Left renal cortex interstitium (tissue), 4 donors: ENCODE measurements at regions not wholly inside any gene's neighbourhood (a gene's known extent, or its start where the extent isn't known, plus 50 kb on each side); places are given as distances from the start of the nearest gene placed in this dataset.

Experiments
- DNase-seq, 4 donors: peaks; one replicate each; pipeline ENCODE4 v3.0.0-alpha.2; 2013; ENCODE audit warnings: low read depth in 4 of 4, low spot score in 2 of 4, missing footprints in 1 of 4

DNA sequence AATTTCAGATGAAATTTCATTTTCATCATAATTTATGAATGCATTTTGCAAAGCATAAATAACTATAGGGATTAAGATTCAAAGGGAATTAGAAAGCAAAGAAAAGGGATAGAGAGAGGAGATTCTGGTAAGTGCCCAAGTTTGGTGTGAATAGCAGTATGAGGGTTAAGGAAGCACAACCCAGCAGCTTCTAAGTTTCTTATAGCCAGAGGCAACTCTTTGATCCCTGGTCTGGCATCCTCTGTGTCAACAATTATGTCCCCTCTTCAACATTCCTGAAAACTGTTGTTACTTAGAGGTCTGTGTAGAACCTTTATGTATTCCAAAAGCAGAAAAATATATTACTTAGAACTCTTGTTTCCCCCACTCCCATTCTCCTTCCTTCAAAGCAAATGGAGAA is 171.6 kb upstream of the SATB2 start:
- DNase-seq = no peak

DNA sequence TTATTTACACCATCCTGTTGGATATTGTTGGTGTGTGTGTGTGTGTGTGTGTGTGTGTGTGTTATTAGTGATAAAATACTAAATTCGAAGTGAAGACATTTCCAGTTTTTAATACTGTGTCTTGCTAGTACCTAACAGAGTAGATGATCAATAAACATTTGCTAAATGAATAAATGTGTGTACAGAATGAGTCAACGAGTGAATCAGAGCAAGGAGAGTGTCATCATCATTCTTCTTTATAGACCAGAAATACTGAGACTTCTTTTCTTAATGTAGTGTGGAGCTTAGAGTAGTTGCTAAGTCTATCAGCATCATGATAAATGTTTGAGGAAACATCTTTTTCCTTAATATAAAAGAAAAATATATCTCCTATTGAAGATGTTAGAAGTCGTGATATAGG is 169.7 kb upstream of the SATB2 start:
- DNase-seq = no peak

DNA sequence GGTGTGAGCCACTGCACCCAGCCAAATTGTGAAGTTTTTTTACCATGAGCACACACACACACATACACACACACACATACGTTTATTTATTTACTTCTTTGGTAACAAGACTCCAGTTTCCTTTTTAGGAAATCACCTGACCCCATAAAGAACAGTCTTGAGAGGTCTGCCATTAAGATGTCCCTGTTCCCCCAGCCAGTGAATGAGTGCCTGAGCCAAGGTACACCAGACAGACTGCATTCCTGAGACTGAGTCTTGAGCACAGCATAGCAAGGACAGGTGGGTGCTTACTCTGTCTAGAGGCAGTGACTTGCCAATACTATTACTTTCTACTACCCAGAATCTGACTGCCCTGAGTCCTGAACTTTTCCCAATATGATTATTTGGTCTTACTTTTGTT is 167.2 kb upstream of the SATB2 start:
- no peak for DNase-seq

DNA sequence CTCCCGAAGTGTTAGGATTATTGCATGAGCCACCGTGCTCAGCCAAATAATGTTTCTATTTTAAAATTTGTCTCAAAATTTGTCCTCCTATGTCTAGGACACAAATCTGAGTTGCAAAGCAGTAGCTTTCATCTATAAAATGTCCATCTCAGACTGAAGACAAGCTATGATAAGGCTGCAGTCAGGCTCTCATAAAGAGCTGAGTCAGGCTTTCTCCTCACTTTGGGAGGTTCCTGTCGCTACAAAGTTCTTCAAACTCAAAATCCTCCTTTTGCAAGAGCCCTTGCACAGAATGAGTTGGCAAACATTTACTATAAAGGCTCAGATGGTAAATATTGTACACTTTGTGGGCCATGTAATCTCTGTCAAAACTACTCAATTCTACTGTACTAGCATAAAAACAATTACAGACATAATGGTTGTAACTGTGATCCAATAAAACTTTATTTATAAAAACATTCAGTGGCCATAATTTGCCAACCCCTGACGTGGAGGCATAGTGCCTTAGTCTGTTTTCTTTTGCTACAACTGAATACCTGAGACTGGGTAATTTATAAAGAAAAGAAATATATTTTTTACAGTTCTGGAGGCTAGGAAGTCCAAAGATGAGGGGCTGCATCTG is 154.9 kb upstream of the SATB2 start:
- DNase-seq = no peak

DNA sequence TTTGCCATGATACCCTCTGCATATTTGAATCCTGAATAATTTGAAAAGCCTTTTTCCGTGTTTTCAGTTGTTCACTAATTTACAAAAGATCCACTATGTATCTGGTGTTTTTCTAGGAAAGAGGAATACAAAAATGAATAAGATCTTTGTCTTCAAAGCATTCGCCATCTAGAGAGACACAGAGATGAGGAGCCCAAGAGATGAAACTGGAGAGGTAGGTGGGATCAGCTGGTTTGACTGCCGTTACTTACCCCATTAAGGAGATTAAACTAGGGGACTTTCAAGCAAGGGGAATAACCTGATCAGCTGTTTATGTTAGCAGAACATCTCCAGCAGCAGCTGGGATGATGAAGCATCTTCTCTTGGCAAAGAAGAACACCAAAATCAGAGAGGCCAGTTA is 150.2 kb upstream of the SATB2 start:
- no peak for DNase-seq

DNA sequence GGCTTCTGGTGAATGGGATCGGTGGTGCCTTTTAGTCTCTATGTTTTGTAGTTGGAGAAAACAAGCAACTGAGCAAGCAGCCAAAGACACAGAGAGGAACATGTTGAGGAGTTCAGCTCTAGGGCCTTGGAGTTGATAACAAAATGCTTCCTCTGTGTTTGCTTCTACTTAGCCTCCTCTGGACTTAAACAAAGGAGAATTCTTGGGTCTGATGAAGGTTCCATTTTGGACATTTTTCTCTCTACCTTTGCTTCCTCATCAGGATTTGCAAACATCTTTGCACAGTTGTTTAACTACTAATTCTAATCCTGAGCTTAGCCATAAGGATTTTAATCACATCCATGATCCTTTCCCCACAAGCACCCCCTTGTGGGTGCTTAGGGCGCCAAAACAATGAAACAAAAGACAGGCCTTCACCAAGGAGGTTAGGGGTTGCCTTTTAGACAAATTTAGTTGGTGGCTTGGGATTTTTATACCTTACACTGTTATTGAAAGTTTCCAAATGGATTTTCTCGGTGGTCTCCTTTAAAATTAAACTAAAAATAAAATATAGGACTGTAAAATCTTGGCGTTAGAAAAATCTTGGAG is 148.5 kb upstream of the SATB2 start:
- no peak for DNase-seq

DNA sequence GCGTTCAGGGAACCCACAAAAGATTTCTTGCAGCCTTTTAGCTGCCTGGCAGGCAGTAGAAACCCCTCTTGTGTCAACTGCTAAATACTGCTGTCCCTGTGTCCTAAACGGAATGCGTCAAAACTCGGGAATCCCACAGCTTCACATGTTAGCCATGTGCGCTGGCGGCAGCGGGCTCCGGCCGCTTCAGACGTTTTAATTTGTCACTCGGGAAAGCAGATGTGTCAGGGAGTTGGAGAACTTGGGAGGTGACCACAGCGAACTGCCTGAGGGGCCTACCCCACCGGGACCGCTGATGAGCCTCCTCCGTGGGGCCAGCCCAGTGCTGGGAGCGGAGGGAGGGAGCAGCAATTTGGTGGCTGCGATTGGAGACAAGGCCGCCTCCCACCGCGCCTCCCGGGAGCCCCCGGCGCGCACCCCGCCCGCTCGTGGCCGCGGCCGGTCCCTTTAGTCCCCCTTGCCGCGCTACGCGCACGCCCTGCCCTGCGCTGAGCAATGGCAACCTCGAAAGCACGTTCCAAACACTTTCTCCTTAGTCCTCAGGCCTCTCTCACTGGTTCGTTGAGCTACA is 146.1 kb upstream of the SATB2 start:
- DNase-seq = no peak

DNA sequence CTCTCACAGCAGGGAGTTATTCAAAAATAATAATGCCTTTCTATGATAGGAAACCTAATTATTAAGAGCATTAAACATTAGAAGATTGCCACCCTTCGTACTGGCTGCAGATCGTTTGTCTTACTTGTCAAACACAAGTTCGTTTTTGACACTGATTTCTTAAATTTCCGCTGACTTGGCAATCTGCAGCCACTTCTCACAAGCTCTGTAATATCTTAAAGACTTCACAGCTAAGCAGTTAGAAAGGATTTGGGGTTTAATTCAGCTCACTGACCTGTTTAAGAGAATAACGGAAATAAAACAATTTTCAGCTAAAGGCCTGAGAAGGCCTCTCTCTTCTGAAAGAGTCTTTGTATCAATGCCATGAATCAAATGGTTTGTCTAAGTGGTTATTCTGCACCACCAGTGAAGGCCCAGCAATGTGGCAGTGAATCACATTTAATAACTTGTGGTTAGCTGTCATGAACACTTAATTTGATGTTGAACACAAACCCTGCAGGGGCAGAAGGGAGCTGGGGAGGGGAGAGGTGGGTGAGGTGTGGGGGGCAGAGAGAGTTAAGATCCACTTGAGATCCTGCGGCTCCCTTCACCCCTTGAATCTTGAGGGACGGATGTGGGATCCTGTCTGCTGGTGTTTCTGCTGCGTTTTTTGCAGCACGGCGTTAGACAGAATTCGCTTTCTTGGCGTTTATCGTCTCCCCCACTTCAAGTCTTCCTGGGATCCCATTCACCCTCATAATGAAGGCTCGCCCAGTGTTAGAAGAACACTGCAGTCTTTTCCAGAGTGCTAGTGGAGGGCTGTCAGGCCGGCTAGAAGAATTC is 145.4 kb upstream of the SATB2 start:
- DNase-seq = no peak

DNA sequence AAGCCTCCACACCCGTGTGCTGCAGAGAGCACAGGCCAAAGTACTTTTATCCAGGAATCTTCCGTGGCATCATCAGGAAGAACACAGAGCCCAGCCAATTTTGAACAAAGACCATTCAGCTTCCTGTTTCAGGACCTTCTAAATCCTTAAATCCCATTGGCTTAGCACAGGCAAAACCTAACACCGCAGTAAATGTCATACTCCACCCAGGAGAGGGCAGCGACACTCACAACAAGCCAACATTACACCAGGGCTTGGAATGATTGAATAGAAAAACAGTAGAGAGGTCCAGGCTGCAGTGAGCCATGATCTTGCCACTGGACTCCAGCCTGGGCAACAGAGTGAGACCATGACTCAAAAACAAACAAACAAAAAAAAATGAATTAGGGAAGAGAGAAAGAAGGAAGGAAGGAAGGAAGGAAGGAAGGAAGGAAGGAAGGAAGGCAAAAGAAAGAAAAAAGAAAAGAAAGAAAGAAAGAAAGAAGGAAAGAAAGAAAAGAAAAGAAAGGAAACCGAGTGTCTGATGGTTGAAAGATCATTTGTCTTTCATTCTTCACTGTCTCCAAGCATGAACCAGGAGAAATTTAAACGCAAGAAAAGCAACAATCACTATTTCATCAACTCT is 144.6 kb upstream of the SATB2 start:
- no peak for DNase-seq

DNA sequence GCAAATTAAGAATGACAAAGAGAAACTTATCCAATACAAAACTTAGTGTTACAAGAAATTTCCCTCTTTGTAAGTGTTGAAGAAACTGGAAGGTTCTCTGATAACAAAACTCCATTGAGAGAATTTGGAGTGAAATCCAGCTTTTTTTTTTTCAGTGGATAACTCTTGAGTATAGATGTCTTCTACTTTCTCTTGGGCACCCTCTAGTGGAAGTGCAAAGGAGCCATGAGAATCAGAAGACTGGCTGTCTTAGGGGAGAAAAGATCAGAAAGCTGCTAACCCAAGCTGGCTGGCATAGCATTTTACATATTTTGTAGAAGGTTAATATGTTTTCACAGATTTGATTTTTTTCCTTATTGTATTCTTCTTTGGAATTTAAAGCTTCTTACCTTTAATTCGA is 138.8 kb upstream of the SATB2 start:
- DNase-seq = no peak

DNA sequence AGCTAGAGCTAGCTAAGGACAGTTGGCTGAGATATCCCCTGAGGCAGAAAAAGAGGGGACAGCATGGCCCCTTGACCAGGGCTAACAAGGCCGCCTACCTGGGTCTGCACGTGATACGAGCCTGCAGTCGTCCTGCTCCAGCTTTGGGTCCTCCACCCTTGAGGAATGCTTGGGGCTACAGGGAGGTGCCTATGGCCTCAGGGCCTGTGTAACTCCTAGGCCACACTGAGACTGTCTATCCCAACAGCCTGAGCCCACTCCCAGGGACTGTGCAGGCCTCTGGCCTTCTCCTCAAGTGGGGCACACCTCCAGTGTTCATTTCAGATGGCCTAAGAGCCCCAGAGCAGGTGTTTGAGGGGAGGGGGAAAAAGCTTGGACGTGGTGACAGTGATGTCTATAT is 136.7 kb upstream of the SATB2 start:
- no peak for DNase-seq

DNA sequence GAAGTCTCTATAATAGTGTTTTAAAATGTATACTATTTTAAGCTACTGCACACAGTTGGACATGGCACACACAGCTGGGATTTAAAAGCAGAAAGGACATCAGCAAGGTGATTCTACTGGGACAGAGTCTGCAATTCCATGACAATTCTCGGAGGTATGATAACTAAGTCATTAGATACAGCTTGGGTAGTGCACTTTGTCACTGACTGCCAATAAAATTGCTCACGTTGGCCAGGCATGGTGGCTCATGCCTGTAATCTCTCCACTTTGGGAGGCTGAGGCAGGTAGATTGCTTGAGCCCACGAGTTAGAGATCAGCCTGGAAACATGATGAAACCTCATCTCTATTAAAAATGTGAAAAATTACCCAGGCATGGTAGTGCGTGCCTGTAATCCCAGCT is 134.1 kb upstream of the SATB2 start:
- no peak for DNase-seq

DNA sequence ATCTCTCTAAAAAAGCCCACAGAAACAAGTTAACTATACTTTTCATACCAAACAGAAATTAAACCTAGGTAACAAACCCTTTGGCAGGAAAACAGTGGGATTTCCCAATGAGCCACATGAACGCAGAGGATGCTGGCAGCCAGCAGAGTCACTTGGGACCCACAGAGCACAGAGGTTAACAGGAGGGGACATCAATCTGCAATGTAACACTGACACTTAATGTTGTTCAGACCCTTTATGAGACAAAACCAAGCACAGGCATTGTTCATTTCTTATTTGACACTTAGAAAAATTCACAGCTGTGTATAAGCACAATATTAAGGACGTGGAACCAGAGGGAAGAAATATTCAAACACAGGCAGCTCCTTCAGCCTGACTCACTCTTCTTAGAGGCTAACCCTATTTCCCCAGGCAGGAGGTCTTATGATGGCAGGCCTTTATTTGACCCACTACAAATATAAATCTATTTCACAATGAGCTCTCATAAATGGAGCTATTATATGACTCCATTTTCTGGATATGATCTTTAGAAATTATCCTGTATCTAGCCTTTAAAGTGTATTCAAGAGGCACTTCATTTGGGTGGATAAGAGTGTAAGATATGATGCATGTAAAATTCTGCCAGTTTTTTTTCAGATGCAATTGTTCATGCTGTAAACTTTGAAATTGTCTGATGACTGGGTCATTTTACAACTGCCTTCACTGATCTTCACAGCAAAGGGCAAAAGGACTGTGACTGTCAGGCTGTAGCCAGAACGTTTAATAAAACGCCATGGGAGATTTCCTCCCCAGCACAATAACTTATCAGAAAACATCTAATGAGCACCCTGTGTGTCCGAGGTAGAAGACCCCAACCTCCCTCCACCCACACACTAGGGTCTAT is 132.8 kb upstream of the SATB2 start:
- DNase-seq = no peak

DNA sequence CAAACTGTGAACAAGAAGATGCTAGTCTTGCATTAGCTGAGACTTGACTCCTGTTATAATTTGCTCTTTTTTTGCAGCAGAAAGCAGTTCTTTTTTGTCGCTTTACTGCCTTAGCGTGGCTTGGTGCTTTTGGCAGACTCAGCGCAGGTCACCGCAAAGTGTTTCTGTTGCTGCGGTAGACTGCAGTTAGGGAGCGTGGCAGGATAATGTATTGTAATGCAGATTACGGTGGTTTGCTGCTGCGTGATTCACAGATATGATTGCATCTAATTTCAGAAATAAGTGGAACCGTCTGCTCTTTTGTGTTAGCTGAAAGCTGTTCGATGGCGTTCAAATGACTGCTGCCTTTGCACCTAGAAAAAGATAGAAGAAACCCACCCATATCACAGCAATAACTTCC is 131.6 kb upstream of the SATB2 start:
- no peak for DNase-seq

DNA sequence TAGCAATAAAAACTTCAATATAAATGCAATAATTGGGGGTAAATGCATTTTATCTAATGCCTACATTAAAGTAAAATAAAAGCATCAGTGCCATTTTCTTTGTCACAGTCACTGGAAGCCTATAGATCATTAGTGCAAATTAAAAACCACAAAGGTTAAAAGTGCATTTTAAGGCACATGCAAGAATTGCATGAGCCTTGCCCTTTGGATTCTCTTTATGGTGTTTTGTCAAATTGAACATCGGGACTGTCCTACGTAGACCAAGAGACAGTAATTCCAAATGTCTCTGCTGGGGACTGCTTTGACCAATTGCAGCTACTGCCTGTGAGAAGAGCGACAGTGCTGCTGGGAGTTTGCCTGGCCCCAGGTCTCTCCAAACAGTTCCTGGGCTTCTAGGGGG is 130.3 kb upstream of the SATB2 start:
- DNase-seq = no peak

DNA sequence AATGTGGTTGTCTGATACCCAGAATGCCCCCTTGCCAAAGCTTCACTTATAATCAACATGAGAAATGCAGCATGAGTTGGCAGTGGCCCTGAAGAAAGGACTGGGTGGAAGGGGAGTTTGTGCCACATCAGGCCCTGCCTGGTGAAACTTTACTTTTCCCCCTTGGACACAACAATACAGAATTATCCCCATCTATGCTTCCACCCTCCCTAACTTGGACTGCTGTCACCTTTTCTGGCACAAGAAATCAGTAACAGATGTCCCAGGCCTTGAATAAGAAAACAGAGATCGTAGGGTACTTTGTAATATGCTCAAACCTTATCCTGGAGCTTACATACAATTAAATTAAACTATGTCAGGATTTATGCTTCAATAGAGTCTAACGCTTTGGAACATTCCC is 128.9 kb upstream of the SATB2 start:
- DNase-seq = no peak

DNA sequence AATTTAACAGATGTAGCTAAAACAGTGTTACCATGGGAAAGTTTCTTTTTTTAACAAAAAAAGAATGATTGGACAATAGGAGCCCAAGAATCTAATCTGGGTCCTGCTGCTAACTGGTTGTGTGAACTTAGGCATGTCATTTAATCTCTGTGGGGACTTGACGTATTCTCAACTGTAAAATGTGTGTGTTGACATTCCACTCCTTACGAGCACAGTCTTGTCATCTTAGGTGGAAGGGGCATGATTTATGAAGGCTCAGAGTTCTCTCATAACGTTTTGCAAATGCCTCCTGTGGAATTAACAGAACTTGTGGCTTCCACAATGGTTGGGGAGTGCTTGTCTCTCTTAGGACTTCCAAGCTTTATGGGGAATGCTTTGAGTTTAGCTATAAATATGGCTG is 125.9 kb upstream of the SATB2 start:
- DNase-seq = no peak

DNA sequence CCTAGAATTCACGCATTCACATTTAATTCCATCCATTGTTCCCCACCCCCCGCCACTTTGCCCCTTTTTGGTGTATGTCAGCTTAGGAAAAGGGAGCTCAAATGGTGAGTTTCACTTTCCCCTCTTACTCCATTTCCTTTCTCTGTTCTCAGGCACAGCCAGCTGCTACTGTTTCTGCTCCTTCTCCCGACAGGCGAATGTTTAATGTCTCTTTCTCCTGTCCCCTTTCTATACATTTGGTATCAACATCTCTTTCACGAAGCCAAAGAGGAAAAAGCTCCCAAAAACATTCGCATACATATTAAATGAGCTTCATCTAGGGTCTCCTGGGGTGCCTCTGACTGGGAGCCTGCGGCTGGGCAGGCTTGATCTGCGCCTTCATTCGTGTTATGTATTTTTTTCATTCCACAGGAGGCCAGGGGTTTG is 124.2 kb upstream of the SATB2 start:
- no peak for DNase-seq

DNA sequence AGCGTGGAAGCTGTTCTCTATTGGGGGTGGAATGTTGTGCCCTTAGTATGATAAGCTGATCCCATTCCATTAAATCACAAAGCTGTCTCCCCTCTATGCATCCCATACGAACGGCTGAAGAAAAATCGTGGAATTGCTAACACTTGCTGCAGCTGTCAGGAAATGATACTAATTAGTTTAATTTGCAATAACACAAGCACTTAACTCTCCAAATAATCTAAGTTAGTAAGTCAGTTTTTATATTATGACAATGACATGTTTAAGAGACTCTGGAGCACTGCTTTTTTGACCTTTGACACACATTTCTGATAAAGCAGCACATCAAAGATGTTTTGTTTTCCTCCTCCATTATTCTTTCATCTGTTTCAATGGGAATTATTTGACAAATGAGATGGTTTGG is 123.7 kb upstream of the SATB2 start:
- no peak for DNase-seq

DNA sequence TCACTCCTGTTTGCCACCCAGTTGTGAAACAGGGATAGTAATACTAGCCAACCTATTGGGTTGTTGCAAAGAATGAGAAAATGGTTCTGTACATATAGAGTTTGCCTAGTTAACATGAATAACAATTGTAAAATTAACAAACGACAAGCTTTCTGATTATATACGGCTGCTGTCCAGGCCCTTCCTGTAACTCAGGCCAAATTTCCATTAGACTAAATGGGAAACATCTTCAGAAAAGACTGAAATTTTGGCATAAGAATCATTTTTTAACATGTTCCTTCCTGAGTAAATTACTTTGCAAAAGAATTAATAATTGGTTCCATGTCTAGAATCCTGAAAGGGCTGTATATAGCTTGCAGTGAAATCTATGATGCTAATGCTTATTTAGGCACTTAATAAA is 117.7 kb upstream of the SATB2 start:
- DNase-seq = no peak
